Epithelial cell of prostate (primary cell): ENCODE measurements at regions not wholly inside any gene's neighbourhood (a gene's known extent, or its start where the extent isn't known, plus 50 kb on each side); places are given as distances from the start of the nearest gene placed in this dataset.

Experiments used
- DNase-seq: peaks from one replicate; pipeline ENCODE4 v3.0.0-alpha.2; 2011; ENCODE audit warnings: low read depth, low spot score
- H3K27ac ChIP-seq: fragments of 450-650 bp; 2 replicates; pipeline ENCODE4 v1.5.1; 2017; ENCODE audit warnings: mild to moderate bottlenecking

DNA sequence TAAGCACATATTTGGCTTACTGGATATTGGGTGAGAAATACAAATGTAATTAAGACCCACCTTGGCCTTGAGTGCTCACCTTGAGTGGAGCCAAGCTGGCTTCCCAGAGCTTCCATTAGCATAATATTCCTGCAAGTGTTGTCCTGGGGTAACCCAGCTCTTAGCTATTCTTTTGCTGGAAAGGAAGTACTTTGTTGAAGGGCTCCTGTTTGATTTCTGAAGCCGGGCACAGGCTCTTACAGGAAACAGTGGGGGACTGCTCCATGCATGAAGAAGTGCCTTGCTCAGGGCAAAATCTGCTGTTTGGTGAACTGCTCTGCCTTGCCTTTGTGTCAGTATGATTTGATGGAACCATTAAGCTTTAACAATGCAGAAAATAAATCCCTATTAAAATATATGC, 325.4 kb downstream of the SMAD2 start:
- H3K27ac ChIP-seq = no peak overlapping the region
- no peak for DNase-seq

DNA sequence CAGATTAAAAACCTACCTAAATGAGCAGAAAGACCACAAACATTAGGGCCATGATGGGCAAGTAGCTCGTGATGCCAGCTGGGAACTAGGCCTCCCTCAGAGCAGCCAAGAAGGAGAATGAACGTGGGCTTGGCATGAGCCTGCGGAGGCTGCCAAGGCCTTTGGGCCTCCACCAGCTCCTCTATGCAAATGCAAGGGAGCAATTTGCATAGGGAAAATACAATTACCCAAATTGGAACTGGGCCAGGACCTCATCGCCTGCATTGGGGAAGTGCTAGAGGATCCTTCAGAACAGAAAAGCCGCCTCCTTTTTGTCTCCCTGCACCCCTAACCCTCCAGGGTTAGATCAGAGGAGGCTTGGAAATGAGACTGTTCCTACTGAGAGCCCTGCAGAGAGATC, 326.4 kb downstream of the SMAD2 start:
- no peak overlapping the region for H3K27ac ChIP-seq
- DNase-seq = no peak

DNA sequence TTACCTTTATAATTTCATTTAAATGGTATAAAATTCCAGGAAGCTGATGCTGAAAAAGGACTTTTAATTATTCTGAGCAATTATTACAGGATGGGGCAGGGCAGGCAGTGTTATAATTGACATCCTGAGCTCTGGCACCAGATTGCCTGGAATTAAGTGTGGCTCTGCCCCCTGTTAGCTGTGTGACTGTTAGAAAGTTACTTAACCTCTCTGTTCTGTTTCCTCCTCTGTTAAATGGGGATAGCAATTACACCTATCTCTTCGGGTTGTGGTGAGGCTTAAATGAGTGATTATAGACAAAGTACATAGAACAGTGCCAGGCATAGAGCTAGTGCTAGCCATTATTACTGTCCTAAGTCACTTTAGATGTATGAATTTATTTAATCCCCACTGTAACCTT, 327.3 kb downstream of the SMAD2 start:
- no peak for DNase-seq

DNA sequence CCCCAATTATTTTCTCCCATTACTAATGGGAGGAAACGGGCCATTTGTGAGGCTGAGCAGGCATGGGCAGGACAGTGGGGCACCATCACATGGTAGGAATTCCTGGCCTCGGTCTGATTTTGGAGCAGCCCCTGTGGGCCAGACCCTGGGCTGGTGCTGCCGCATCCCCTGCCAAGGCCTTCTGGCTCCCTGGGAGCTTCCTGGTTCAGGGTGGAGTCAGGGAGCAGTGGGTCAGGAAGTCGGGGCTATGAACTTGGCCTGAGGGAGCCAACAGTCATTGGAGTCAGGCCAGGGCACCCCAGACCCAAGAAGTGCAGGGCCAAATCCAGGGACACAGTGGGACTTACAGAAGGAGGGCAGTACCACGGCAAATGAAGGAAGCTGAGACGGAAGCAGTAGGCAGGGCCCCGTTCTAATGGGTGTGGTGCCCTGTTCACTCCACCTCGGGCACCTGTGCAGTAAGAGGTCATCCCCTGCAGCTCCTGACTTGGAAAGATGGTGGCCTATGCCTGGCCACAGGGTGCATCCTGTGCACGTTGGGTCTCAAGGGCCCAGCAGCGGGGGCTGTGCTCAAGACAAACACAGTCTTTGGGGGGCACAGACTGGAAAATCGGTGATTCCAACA, 328.1 kb downstream of the SMAD2 start:
- no peak for DNase-seq
- H3K27ac ChIP-seq = no peak overlapping the region

More for the DNA sequence above, 327.3 kb downstream of the SMAD2 start:
- no peak overlapping the region for H3K27ac ChIP-seq

DNA sequence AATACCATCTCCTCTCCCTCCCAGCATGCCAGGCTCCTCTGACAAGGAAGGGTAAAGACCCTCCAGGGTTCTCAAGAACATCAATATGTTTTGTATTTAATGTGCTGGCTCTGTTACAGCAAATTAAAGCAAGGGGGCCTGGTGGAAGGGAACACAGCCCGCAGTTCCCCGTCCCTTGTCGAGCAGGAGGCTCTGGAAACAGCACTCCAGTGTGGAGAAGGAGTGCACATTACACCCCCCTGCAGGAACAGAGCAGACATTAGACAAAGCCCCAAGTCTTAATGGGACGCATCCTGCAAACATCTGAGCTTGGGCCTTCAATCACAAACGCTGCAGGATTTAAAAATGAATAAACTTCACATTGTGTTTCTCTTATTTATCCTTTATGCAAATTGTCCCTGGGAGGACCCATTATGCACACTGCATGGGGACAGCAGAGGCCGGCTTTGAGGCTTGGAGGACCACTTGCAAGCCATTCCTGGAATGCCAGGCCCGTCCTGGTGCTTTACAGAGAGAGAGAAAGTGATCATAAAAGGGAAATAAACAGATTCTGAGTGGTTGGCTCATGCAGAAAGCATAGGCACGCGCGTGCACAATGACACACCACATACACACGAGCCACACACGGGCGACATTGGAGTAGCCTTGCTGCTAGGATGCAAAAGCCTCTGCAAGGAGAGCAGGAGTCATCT, 328.7 kb downstream of the SMAD2 start:
- H3K27ac ChIP-seq = no peak overlapping the region
- no peak for DNase-seq

DNA sequence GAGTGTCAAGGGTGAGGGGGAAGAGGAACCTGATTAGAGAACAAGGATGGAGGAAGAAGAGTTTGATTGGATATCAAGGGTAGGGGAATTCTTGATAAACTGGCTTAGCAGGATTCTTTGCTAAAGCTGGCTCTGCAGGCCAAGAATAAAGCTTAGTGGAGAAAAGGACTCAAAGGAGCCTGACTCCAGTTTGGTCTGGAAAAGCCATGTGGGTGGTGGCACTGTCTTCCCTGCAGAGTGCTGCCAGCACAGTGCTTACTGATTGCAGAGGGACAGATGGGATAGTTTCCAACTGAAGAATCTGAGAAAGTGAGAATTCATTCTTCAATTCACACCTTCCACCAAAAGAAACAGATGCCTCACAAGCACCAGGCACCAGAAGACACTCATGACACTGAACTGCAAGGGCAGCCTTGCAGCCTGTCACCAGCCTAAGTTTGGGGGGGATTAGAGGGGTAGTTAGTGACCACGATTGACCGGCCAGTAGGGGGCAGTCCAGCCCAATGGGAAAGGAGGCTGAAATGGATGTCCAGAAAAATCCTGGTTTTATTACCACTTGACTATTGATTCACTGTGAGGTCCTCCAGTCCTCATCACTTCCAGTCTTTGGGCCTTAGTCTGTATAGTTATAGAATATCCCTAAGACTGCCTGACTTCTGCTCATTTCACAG, 334.5 kb downstream of the SMAD2 start:
- no peak for DNase-seq
- H3K27ac ChIP-seq = no peak overlapping the region

DNA sequence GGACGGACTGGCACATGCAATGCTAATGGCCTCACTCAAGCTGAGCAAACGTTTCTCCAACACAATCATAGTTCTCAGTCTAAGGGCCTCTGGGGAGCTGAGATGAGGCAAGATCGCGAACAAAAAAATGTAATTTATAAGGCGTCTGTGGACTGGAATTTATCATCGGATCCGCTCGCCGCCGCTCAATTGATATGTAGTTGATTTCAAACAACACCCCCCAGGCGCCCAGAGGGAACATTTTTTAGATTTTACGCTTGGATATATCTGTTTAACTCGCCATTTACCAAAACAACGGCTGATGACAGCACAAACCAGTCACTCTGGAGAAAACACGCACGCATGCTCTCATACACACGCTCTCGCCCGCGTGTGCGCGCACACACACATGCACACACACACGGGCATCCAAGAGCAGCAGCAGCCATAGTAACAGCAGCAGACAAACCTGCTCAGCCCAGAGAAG, 335.8 kb downstream of the SMAD2 start:
- no peak overlapping the region for H3K27ac ChIP-seq
- DNase-seq = no peak

DNA sequence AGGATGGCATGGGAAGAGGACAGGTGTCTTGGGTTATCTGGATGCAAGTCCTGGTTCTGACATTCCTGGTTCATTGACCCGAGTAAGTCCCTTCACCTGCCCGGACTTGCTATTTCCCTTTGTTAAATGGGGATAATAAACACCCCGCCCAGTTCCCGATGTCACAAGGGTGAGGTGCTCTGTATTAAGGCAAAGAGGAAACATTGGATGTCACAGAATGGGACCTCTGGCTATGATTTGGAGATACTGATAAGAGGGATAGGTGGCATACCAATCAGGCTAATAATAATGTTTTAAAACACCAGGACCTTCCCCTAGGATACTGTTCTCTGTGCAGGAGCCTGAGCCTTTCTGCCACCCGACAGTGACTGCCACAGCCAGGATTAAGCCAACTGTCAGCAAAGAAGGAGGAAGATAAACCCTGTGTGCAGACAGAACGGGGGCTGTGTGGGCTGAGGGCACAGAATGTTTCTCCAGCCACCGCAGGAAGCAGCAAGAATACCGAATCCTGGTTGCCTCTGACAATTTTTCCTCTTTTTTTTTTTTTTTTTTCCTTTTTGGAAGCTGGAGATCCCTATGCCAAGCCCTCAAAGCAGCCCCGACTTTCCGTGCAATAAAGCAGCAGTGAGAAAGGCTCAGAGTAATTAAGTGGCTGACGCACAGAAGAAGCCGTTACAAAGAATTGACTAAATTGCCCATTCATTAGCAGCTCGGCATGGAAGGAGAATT, 336.6 kb downstream of the SMAD2 start:
- H3K27ac ChIP-seq = no peak overlapping the region
- no peak for DNase-seq

DNA sequence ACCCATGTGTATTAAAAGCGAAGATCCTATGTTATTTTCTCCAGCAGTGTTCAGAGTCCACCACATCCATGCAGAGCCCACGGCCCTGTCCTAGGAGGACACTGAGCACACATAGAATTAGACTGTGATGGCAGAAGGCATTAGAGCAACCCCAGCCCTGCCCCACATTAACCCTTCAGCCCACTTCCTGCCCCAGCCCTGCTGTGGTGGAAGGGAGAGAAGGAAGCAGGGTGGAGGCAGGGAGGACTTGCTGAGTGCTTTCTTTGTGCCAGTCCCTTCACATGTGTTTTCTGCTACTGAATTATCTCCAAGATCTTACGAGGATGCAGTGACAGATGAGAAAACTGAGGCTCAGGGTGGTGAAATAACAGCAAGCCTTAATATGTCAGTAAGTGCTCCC, 339.0 kb downstream of the SMAD2 start:
- no peak overlapping the region for H3K27ac ChIP-seq
- no peak for DNase-seq

DNA sequence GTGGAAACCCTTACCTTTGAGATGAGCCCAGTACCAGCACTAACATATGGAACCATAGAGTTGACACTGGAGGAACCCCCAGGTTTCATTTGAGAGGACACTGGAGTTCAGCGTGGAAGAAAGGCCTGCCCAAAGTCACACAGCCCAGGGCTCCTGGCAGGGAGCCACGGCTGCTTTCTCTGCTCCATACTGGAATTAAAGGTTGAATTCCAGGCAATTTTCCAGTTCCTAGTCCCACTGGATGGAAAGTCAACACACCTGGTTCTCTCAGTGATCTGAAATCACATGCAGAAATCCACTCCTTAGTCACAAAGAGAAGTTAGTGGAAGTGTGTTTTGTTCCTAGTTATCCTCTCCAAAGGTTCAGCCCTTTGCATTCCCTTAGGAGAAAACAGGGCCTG, 336.1 kb upstream of the SKOR2 start:
- DNase-seq = no peak
- no peak overlapping the region for H3K27ac ChIP-seq

DNA sequence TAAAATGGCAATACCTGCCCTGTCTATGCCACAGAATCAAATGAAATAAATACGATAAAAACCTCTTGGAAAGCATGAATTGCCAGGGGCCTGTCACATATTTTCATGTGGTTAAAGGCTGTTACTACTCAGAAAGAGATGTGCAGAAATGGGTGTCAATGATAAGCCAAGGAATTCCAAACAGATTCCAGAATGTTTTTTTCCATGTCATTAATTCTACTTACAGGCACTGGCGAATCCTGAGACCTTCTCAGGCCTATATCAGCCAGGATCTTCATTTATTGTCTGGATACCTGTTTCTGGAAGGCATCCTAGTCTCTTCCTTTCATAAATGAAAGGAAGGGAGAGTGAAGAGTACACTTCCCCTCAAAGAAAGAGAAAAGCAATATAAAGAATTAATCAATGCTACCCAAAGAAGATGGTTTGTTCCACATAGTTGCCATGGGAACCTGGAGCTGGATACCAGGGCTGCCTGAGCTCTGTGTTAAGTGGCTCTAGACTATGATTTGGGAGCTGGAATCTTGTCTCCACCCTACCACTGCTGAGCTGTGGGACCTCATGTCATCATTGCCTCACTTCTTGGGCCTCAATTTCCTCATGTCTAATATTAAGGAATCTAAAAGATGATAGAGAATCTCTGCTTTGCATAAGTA, 335.1 kb upstream of the SKOR2 start:
- no peak overlapping the region for H3K27ac ChIP-seq
- no peak for DNase-seq

DNA sequence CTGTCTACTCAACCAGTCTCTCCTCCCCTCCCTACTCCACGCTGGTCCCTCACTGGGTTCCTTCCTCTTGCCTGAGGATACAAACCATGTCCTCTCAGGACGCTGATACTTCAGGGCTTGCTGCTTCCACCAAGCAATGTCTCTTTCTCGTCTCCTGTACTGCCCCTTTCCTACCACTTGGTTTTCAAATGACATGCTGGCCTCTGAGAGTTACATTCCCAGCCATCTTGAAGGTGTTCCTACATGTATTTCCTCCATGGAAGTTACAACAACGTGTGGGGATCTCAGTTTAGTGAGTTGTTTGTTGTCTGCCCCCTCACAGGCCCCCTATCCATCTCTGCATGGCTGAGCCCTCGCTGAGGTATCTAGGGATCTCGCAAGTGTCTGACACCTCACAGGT, 334.5 kb upstream of the SKOR2 start:
- DNase-seq = no peak
- H3K27ac ChIP-seq = no peak overlapping the region

DNA sequence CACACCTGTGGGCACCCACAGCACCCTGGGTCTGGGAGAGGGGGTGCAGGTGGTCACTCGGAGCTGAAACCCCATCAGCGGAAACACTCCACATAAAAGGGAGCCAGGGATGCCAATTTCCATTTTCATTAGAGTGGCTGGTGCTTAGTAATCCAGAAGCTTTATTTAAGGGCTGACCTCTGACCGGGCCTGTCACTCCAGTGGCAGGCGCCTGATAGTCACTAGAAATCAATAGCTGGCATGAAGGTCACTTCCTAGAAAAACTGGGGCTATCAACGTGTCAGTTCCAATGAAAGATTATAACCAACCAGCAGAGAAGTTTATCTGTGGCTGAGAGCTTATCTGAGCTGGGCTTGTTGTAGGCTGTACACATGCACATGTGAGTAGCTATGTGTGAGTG, 333.7 kb upstream of the SKOR2 start:
- H3K27ac ChIP-seq = no peak overlapping the region
- no peak for DNase-seq

DNA sequence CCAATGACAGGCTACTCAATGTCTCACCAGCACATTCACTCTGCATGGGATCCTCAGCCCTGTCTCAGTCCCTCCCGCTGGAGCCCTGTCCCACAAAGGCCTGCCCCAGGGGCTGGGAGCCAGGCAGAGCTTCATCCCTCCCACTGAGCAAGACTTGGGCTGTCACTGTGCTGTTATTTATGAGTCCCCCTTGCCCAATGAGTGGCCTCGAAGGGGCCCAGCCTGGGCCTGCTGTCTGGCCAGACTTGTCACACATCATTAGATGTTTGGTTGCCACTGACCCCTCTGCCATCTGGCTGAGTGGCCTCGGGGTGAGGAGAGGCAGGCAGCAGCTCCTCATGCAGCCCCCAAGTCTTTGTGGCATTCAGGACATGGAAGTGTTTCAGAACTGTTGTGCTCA, 330.6 kb upstream of the SKOR2 start:
- no peak for DNase-seq
- H3K27ac ChIP-seq = no peak overlapping the region

DNA sequence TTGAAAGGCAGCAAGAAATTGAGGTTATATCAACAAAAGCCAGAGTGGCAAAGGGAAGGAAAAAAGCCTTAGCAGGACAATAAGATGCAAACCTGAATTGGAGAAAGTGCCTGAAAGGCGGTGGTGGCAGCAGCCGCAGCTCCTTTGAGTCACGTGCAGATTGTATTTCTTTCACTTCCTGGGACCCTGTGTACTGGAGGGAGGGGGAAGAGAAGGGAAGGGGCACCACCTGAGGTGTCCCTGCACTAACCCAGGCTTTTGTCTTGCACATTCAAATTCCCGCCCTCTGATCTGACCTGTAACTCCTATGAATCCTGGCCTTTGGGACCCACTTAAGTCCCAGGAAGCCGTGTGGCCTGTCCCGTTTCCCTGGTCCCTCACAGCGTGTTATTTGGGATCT, 326.1 kb upstream of the SKOR2 start:
- H3K27ac ChIP-seq = no peak overlapping the region
- no peak for DNase-seq

DNA sequence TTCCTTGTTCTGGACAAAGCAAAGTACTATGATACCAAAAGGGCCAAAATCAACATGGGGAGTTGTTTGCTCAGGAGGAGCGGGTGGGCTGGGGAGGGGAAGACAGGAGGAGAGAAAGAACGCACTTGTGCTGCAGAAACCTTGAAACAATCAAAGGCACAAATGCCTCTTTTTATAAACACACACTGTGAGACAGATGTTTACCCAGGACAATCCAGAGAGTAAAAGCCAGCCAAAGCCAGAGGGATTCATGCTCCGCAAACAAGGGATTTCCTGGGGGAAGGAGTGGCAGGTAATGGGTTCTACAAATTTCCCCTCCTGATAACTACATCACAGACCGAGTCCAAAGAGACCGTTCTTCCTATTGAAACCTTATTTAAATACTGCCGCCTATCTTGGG, 323.5 kb upstream of the SKOR2 start:
- no peak overlapping the region for H3K27ac ChIP-seq
- DNase-seq = no peak

DNA sequence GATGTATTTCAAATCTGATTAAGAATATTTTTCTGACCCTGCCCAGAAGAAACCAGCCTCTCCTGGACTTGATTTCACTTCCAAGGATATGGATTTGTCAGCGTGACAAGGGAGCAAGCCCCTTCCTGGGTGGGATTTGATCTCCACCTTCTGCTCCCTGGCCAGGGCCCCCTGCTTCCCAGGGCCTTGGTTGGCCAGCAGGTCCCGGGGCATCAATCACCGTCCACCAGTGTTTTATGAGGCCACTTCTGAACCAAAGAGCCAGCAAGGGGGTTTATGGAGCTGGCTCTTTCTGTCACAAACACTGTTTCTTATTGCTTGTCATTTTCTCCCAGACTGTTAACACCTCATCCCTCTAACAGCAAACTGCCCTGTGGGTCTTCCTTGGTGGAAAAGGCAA, 320.5 kb upstream of the SKOR2 start:
- no peak overlapping the region for H3K27ac ChIP-seq
- DNase-seq = no peak

DNA sequence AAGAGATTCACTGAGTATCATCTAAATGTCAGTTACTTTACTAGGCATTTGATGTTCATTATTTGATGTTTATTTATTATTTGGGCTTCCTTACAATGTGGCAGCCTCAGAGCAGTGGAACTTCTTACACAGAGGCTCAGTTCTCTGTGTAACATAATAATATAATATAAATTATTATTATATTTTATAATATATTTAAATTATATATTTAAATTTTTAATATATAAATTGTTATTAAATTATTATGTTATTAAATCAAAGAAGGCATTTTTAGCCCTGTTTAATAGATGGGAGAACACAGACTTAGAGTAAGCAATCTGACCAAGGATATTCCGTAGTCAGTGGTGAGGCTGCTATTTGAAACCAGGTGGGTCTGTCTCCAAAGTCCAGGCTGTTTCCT, 315.3 kb upstream of the SKOR2 start:
- DNase-seq = no peak
- H3K27ac ChIP-seq = no peak overlapping the region

DNA sequence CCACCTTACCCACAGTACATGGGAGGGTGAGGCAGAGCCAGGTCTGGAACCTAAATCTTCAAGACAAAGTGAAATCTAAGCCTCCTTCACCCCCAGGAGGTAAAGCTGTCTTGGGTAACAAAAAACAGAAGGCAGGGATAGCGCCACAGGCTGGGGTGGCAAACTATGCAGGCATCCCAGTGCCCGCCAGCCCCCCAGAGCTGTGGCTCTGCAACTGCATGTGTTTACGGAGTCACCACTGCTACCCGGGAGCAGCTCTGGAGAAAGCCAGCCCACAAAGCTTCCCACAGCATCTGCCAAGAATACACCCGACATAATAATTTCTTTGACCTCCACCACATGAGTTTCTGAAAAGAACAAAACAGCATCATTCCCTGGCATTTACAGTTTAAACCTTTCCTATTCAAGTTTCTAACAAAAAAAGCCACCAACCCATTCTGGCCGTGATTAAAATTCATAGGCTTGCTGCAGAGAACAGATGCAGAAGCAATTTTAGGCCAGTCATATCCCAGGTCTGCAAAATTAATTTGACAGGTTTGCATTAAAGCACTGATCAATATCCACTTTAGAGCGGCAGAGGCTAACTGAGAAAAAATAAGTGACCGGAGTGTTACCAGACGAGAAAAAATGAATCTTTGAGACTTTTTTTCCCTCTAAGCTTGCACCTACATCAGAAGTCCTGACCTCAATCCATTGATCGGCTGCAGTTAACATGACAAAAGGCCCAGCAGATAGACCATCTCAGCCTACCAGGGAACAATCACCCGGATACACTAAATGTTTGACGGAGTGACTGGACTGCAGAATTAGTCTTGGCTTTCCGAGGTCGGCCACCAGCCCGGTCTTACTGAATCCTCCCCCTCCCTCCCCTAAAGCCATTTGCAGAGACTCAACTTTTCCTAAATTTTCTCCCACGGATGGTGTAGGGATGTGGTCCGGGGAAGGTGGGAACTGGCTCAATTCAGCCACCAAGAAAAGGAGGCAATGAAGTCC, 309.6 kb upstream of the SKOR2 start:
- DNase-seq = no peak
- no peak overlapping the region for H3K27ac ChIP-seq
